Mesendoderm (in vitro differentiated cells): ENCODE measurements at regions not wholly inside any gene's neighbourhood (a gene's known extent, or its start where the extent isn't known, plus 50 kb on each side); places are given as distances from the start of the nearest gene placed in this dataset.

ENCODE experiments used
- DNase-seq: peaks from one replicate; pipeline ENCODE4 v3.0.0; 2013
- H2AK5ac ChIP-seq: 2 replicates; pipeline ENCODE4 v1.6.1; 2013; ENCODE audit warnings: low read length, inconsistent platforms
- H2BK120ac ChIP-seq: 2 replicates; pipeline ENCODE4 v1.6.1; 2013; ENCODE audit warnings: low read depth, mild to moderate bottlenecking, low read length, moderate library complexity, mixed read lengths
- H2BK15ac ChIP-seq: replicated peaks from 2 replicates; pipeline ENCODE4 v1.6.1; 2013; ENCODE audit warnings: low read depth, mild to moderate bottlenecking, moderate library complexity
- H2BK5ac ChIP-seq: 2 replicates; pipeline ENCODE4 v1.6.1; 2013; ENCODE audit warnings: low read length, inconsistent platforms
- H3K18ac ChIP-seq: 2 replicates; pipeline ENCODE4 v1.6.1; 2013; ENCODE audit warnings: mild to moderate bottlenecking, low read length, mixed read lengths
- H3K23ac ChIP-seq: one replicate; pipeline ENCODE4 v1.6.1; 2013; ENCODE audit warnings: low read length
- H3K27ac ChIP-seq: 2 replicates; pipeline ENCODE4 v1.5.1; 2013; ENCODE audit warnings: low read depth, mild to moderate bottlenecking, inconsistent platforms, low read length, moderate library complexity
- H3K27me3 ChIP-seq: 2 replicates; pipeline ENCODE4 v1.6.1; 2013; ENCODE audit warnings: low read length, control low read depth, mild to moderate bottlenecking, inconsistent platforms; ENCODE audit not compliant: insufficient read depth, poor library complexity
- H3K36me3 ChIP-seq: 2 replicates; pipeline ENCODE4 v1.6.1; 2013; ENCODE audit warnings: low read length, inconsistent platforms; ENCODE audit not compliant: control insufficient read depth, insufficient read depth
- H3K4ac ChIP-seq: one replicate; pipeline ENCODE4 v1.6.1; 2013; ENCODE audit warnings: low read depth, mild to moderate bottlenecking, low read length, moderate library complexity
- H3K4me1 ChIP-seq: 2 replicates; pipeline ENCODE4 v1.6.1; 2013; ENCODE audit warnings: low read depth, low read length, inconsistent platforms; ENCODE audit not compliant: control insufficient read depth
- H3K4me2 ChIP-seq: 2 replicates; pipeline ENCODE4 v1.6.1; 2013; ENCODE audit warnings: low read length
- H3K4me3 ChIP-seq: 2 replicates; pipeline ENCODE4 v1.5.1; 2013; ENCODE audit warnings: mild to moderate bottlenecking, low read length
- H3K56ac ChIP-seq: one replicate; pipeline ENCODE4 v1.6.1; 2013; ENCODE audit warnings: low read length
- H3K79me1 ChIP-seq: 2 replicates; pipeline ENCODE4 v1.6.1; 2013; ENCODE audit warnings: low read length, inconsistent platforms
- H3K79me2 ChIP-seq: 2 replicates; pipeline ENCODE4 v1.6.1; 2013; ENCODE audit warnings: mild to moderate bottlenecking, low read length; ENCODE audit not compliant: control insufficient read depth, insufficient read depth
- H3K9ac ChIP-seq: 2 replicates; pipeline ENCODE4 v1.6.1; 2013; ENCODE audit warnings: low read length, inconsistent platforms
- H4K5ac ChIP-seq: one replicate; pipeline ENCODE4 v1.6.1; 2013; ENCODE audit warnings: low read length
- H4K8ac ChIP-seq: one replicate; pipeline ENCODE4 v1.6.1; 2013; ENCODE audit warnings: low read depth, mild to moderate bottlenecking, control low read depth, low read length, moderate library complexity
- WGBS: extraction: QIAGEN DNeasy Blood & Tissue Kit; methylation state at CpG from one replicate; pipeline ENCODE4 v1.1.7; 2013; ENCODE audit warnings: low lambda C conversion rate, missing lambda C conversion rate; ENCODE audit not compliant: insufficient coverage; ENCODE audit errors: extremely low coverage; 5-methylcytosine and 5-hydroxymethylcytosine counted together

DNA sequence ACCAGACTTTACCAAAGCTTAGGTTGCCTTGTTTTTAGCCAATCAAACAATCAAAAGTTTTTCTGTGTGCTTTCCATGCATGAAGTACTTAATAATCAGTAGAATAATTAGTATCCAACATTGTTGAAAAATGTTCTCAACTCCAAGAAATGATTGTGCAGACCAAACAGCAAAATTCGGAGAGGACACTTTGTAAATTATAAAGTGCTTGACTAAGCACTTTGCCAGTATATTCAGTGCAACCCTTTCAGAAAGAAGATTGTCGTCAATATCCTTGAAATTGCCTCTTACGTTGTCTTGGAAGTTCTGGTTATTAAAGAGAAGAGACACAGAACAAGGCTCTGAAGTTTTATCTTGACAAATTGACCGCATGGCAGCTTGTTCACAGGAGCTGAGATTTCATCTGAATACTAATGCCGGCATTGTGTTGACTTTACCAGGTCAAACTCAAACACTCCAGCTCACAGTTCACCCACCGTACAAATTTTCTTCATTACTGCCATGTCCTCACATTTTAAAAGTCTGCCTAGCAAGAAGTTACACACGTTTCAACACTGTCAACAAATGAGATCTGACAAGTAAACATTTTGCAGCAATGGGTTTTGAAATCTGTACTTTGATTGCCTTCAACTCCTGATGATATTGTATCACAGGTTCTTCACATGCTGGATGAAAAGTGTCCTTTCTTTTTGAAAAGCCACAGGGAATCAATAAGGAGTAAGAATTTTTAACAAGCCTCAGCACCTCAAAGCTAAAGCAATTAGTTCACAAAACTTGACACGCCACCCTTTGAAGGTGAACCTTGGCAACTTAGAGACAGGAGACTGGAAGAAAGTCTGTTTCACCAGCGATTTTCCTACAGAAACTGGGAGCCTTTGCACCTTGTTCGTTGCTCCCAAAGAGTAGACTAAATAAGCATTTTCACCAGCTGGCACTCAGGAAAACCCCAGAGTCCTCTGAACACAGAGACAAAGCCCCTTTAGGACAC, 150.9 kb downstream of the RFC3 start:
- no peak overlapping the region for H3K9ac ChIP-seq
- H2BK15ac ChIP-seq: no peak overlapping the region
- no peaks in the 10 kb centered on the region for H3K79me2 ChIP-seq
- H3K4me2 ChIP-seq: no peak overlapping the region
- no peak for DNase-seq
- H3K36me3 ChIP-seq: no peaks in the 10 kb centered on the region
- no peak overlapping the region for H2BK120ac ChIP-seq
- no peak overlapping the region for H2BK5ac ChIP-seq
- H3K4me1 ChIP-seq: no peaks in the 10 kb centered on the region
- no peak overlapping the region for H4K8ac ChIP-seq
- no peak overlapping the region for H2AK5ac ChIP-seq
- no peaks in the 10 kb centered on the region for H3K79me1 ChIP-seq
- no peak overlapping the region for H3K4ac ChIP-seq
- no peak overlapping the region for H3K56ac ChIP-seq
- no peak overlapping the region for H4K5ac ChIP-seq
- H3K27me3 ChIP-seq: no peaks in the 10 kb centered on the region
- no peak overlapping the region for H3K4me3 ChIP-seq
- H3K27ac ChIP-seq: no peak overlapping the region
- H3K23ac ChIP-seq: no peak overlapping the region
- no peak overlapping the region for H3K18ac ChIP-seq
- no CpG with 5 or more reads among the region's 10 CpGs for WGBS

DNA sequence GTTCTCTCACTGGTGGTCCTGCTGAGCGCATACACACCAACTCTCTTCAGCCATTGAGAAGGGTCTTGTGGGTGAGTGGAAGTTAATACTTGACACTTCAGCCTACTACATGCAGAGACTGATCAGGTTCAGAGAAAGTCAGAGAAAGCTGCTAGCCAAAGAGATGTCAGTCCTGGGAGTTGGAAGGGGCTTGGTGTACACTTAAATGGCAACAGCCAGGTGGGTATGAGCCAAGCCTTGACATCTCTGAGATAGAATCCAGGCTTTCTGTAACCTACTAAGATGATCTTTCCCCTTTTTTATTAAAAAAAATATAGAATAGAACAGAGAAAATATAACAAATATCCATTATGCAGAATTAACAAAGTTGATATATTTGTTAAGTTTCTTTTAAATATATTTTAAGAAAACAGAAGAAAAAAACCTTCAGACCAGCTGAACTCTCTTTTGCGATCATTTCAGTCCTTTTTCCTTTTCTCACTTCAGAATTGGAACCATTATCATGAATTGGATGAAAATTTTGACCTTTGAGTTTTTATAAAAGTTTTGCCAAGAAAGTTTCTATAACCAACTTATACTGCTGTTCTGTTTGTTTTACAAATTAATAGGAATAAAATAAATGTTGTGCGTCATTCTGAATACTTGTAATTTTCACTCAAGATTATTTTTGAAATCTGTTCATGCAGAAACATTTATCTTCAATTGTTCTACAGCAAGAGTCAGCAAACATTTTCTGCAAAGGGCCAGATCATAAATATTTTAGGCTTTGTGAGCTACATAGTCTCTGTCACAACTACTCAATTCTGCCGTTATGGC, 153.0 kb downstream of the RFC3 start:
- H3K4me2 ChIP-seq: no peak overlapping the region
- no peaks in the 10 kb centered on the region for H3K79me1 ChIP-seq
- H2BK5ac ChIP-seq: no peak overlapping the region
- H3K79me2 ChIP-seq: no peaks in the 10 kb centered on the region
- no peak overlapping the region for H3K27ac ChIP-seq
- no peaks in the 10 kb centered on the region for H3K4me1 ChIP-seq
- no peak overlapping the region for H3K9ac ChIP-seq
- H2AK5ac ChIP-seq: no peak overlapping the region
- H3K18ac ChIP-seq: no peak overlapping the region
- DNase-seq: no peak
- WGBS: no CpG with 5 or more reads among the region's 4 CpGs
- no peaks in the 10 kb centered on the region for H3K36me3 ChIP-seq
- no peak overlapping the region for H2BK120ac ChIP-seq
- no peak overlapping the region for H4K5ac ChIP-seq
- no peak overlapping the region for H2BK15ac ChIP-seq
- H3K4me3 ChIP-seq: no peak overlapping the region
- H4K8ac ChIP-seq: no peak overlapping the region
- no peak overlapping the region for H3K56ac ChIP-seq
- no peak overlapping the region for H3K4ac ChIP-seq
- H3K23ac ChIP-seq: no peak overlapping the region
- no peaks in the 10 kb centered on the region for H3K27me3 ChIP-seq

DNA sequence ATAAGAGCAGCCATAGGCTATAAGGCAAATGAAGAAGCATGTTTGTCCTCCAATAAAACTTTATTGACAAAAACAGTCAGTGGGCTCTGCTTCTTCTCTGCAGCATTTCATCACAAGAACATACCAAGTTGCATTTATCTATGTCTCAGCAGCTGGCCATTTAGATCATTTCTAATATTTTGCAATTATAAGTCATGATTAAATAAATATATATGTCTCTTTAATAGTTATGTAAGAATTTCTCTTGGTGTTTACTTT, 153.5 kb downstream of the RFC3 start:
- Histone ChIP-seq H3K79me2 (no peaks in the 10 kb centered on the region), H2BK5ac (no peak overlapping the region), H3K4ac (no peak overlapping the region), H3K27me3 (no peaks in the 10 kb centered on the region), H2BK120ac (no peak overlapping the region), H3K4me1 (no peaks in the 10 kb centered on the region), H3K27ac (no peak overlapping the region), H3K56ac (no peak overlapping the region), H3K79me1 (no peaks in the 10 kb centered on the region), H2BK15ac (no peak overlapping the region), H3K23ac (no peak overlapping the region), H4K5ac (no peak overlapping the region), H3K4me2 (no peak overlapping the region), H3K36me3 (no peaks in the 10 kb centered on the region), H2AK5ac (no peak overlapping the region), H4K8ac (no peak overlapping the region), H3K9ac (no peak overlapping the region), H3K18ac (no peak overlapping the region), H3K4me3 (no peak overlapping the region)
- no peak for DNase-seq

DNA sequence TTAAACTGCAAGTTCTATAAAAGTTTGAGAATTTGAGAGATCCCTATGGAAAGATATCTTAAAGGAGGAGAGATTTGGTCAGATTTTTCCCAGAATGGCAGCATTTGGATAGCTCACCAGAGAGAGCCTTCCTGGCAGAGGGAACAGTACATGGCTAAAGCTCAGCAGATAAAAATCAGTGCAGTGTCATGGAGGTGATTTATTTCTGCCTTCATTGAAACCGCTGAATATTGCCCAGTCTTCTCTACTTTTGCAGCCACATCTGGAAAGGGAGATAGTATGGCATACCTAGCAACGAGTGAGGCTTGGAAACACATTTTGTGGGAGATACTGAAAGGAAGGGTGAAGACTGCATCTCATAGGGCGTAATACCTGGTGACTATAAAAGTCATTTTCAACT, 155.2 kb downstream of the RFC3 start:
- DNase-seq: no peak

DNA sequence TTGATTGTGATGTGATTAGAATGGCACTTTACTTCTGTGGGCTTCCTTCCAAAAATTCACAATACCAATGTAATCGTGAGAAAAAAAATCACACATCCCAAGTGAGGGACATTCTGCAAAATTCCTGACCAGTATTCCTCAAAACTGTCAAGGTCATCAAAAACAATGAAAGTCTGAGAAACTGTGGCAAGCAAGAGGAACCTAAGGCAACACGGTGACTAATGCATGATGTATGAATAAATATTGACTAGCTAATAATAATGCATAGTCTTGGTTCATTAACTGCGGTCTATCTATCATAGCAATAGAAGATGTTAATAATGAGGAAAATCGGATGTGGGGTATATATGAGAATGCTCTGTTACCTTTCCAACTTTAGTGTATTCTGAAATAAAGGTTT, 159.0 kb downstream of the RFC3 start:
- Histone ChIP-seq H3K79me1 (no peaks in the 10 kb centered on the region), H2BK120ac (no peak overlapping the region), H3K56ac (no peak overlapping the region), H3K4me1 (no peaks in the 10 kb centered on the region), H2BK5ac (no peak overlapping the region), H4K5ac (no peak overlapping the region), H3K79me2 (no peaks in the 10 kb centered on the region), H3K27ac (no peak overlapping the region), H2AK5ac (no peak overlapping the region), H3K18ac (no peak overlapping the region), H3K4ac (no peak overlapping the region), H3K4me2 (no peak overlapping the region), H3K4me3 (no peak overlapping the region), H4K8ac (no peak overlapping the region), H3K23ac (no peak overlapping the region), H3K27me3 (no peaks in the 10 kb centered on the region), H3K36me3 (no peaks in the 10 kb centered on the region), H2BK15ac (no peak overlapping the region), H3K9ac (no peak overlapping the region)
- DNase-seq: no peak
- WGBS: no CpG with 5 or more reads among the region's 4 CpGs

More for the DNA sequence above, 155.2 kb downstream of the RFC3 start:
- Histone ChIP-seq H3K23ac (no peak overlapping the region), H3K4me3 (no peak overlapping the region), H3K79me1 (no peaks in the 10 kb centered on the region), H2BK15ac (no peak overlapping the region), H3K9ac (no peak overlapping the region), H3K27me3 (no peaks in the 10 kb centered on the region), H2AK5ac (no peak overlapping the region), H3K18ac (no peak overlapping the region), H2BK120ac (no peak overlapping the region), H4K8ac (no peak overlapping the region), H3K79me2 (no peaks in the 10 kb centered on the region), H3K4me2 (no peak overlapping the region), H3K4ac (no peak overlapping the region), H3K56ac (no peak overlapping the region), H3K4me1 (no peaks in the 10 kb centered on the region), H2BK5ac (no peak overlapping the region), H4K5ac (no peak overlapping the region), H3K36me3 (no peaks in the 10 kb centered on the region), H3K27ac (no peak overlapping the region)
- no CpG with 5 or more reads among the region's 3 CpGs for WGBS
